ENCODE measurements at regions not wholly inside any gene's neighbourhood (a gene's known extent, or its start where the extent isn't known, plus 50 kb on each side); places are given as distances from the start of the nearest gene placed in this dataset.

GRCh38 chr10:76684968-76685367, 952.6 kb downstream of the KCNMA1 start:
- no peak overlapping the region for H3K4me3 ChIP-seq (ENCODE audit: low read depth, low read length, poor library complexity, severe bottlenecking)
- no peaks in the 10 kb centered on the region for H3K27me3 ChIP-seq (ENCODE audit: insufficient read depth, low read length)
- no peaks in the 10 kb centered on the region for H3K9me3 ChIP-seq (ENCODE audit: low read length)
- H3K9ac ChIP-seq (ENCODE audit: low read length) = no peak overlapping the region
- no peaks in the 10 kb centered on the region for H3K36me3 ChIP-seq (ENCODE audit: insufficient read depth, low read length)
- no peaks in the 10 kb centered on the region for H4K20me1 ChIP-seq (ENCODE audit: insufficient read depth, low read length)
- no peaks in the 10 kb centered on the region for H3F3A ChIP-seq (ENCODE audit: insufficient read depth, low read length)
- no peak overlapping the region for H2AFZ ChIP-seq (ENCODE audit: low read length)
- H3K4me2 ChIP-seq (ENCODE audit: low read length) = no peak overlapping the region
- TF ChIP-seq CTCF (IDR thresholded peaks at IDR 0.05; ENCODE audit: low read length) (no peak), EZH2 (IDR thresholded peaks at IDR 0.05; ENCODE audit: borderline replicate concordance, low read length) (no peak)
- H3K9me2 ChIP-seq (ENCODE audit: low read depth, low read length) = no peaks in the 10 kb centered on the region
- no peaks in the 10 kb centered on the region for H3K4me1 ChIP-seq (ENCODE audit: insufficient read depth, low read length, severe bottlenecking)
- no peak overlapping the region for H3K27ac ChIP-seq (ENCODE audit: low read depth, low read length, poor library complexity, severe bottlenecking)
- no peaks in the 10 kb centered on the region for H3K79me2 ChIP-seq (ENCODE audit: insufficient read depth, low read length)

DNA sequence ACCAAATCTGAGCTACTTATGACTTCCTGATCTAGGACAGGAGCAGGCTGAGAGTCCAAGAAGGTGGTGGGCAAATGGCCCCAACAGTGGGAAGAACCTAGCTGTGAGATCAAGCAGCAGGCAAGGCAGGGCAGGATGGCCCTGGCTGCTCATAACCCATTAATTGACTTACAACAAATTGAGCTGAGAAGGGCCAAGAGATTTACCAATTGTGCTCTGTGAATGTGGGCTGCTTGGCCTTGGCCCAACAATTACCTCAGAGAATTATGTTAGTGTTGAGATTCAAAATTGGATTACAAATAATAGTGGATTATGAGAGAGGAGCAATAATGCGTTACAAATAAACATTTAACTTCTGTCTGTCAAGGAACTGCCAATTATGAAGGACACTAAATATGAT, 956.5 kb downstream of the KCNMA1 start:
- TF ChIP-seq CTCF (IDR thresholded peaks at IDR 0.05; ENCODE audit: low read length) (no peak), EZH2 (IDR thresholded peaks at IDR 0.05; ENCODE audit: borderline replicate concordance, low read length) (no peak)
- Histone ChIP-seq H3K27ac (ENCODE audit: low read depth, low read length, poor library complexity, severe bottlenecking) (no peak overlapping the region), H3K4me2 (ENCODE audit: low read length) (no peak overlapping the region)

GRCh38 chr10:76679030-76679429, 958.6 kb downstream of the KCNMA1 start:
- no peaks in the 10 kb centered on the region for H4K20me1 ChIP-seq (ENCODE audit: insufficient read depth, low read length)
- no peaks in the 10 kb centered on the region for H3K27me3 ChIP-seq (ENCODE audit: insufficient read depth, low read length)
- no peak overlapping the region for H3K27ac ChIP-seq (ENCODE audit: low read depth, low read length, poor library complexity, severe bottlenecking)
- H3K4me2 ChIP-seq (ENCODE audit: low read length) = no peak overlapping the region
- H3K4me1 ChIP-seq (ENCODE audit: insufficient read depth, low read length, severe bottlenecking) = no peaks in the 10 kb centered on the region
- no peaks in the 10 kb centered on the region for H3K36me3 ChIP-seq (ENCODE audit: insufficient read depth, low read length)
- no peak overlapping the region for H3K9ac ChIP-seq (ENCODE audit: low read length)
- no peaks in the 10 kb centered on the region for H3F3A ChIP-seq (ENCODE audit: insufficient read depth, low read length)
- H3K9me2 ChIP-seq (ENCODE audit: low read depth, low read length) = no peaks in the 10 kb centered on the region
- no peak for TF ChIP-seq CTCF (IDR thresholded peaks at IDR 0.05; ENCODE audit: low read length)
- no peak overlapping the region for H3K4me3 ChIP-seq (ENCODE audit: low read depth, low read length, poor library complexity, severe bottlenecking)
- no peak overlapping the region for H2AFZ ChIP-seq (ENCODE audit: low read length)
- no peaks in the 10 kb centered on the region for H3K9me3 ChIP-seq (ENCODE audit: low read length)
- H3K79me2 ChIP-seq (ENCODE audit: insufficient read depth, low read length) = no peaks in the 10 kb centered on the region

More for the DNA sequence above, 956.5 kb downstream of the KCNMA1 start:
- Histone ChIP-seq H3K9me2 (ENCODE audit: low read depth, low read length) (no peaks in the 10 kb centered on the region), H3K9me3 (ENCODE audit: low read length) (no peaks in the 10 kb centered on the region), H3K79me2 (ENCODE audit: insufficient read depth, low read length) (no peaks in the 10 kb centered on the region), H3F3A (ENCODE audit: insufficient read depth, low read length) (no peaks in the 10 kb centered on the region), H3K4me1 (ENCODE audit: insufficient read depth, low read length, severe bottlenecking) (no peaks in the 10 kb centered on the region), H2AFZ (ENCODE audit: low read length) (no peak overlapping the region), H3K27me3 (ENCODE audit: insufficient read depth, low read length) (no peaks in the 10 kb centered on the region), H3K4me3 (ENCODE audit: low read depth, low read length, poor library complexity, severe bottlenecking) (no peak overlapping the region), H3K9ac (ENCODE audit: low read length) (no peak overlapping the region), H4K20me1 (ENCODE audit: insufficient read depth, low read length) (no peaks in the 10 kb centered on the region), H3K36me3 (ENCODE audit: insufficient read depth, low read length) (no peaks in the 10 kb centered on the region)
